Lung microvascular endothelial cell (primary cell): ENCODE measurements at regions not wholly inside any gene's neighbourhood (a gene's known extent, or its start where the extent isn't known, plus 50 kb on each side); places are given as distances from the start of the nearest gene placed in this dataset.

Source experiments
- DNase-seq, 2 donors: peaks; one replicate each; pipeline versions ENCODE4 v3.0.0 to v3.0.0-alpha.2; 2010; ENCODE audit warnings: low read depth in 2 of 2

- DNase-seq, result no peak
Observed at GRCh38 chr3:34285827-34286188, 487.4 kb downstream of the PDCD6IP start.

- no peak for DNase-seq
Observed at GRCh38 chr3:34292605-34293300, 494.3 kb downstream of the PDCD6IP start.

- DNase-seq, result no peak
Observed at GRCh38 chr3:34294240-34294639, 495.8 kb downstream of the PDCD6IP start.

GRCh38 chr3:34296796-34297195 is 498.4 kb downstream of the PDCD6IP start:
- DNase-seq, result no peak

- DNase-seq, result no peak
Observed at GRCh38 chr3:34298653-34299052, 500.2 kb downstream of the PDCD6IP start.

GRCh38 chr3:34300621-34301020 is 502.2 kb downstream of the PDCD6IP start:
- no peak for DNase-seq

- no peak for DNase-seq
Observed at GRCh38 chr3:34301313-34301712, 502.9 kb downstream of the PDCD6IP start.

GRCh38 chr3:34305266-34305665 is 506.8 kb downstream of the PDCD6IP start:
- no peak for DNase-seq

GRCh38 chr3:34312684-34313083 is 514.3 kb downstream of the PDCD6IP start:
- no peak for DNase-seq

GRCh38 chr3:34319881-34320280 is 521.5 kb downstream of the PDCD6IP start:
- DNase-seq, result no peak

- DNase-seq, result no peak
Observed at GRCh38 chr3:34323517-34323916, 525.1 kb downstream of the PDCD6IP start.

GRCh38 chr3:34346656-34347055 is 548.2 kb downstream of the PDCD6IP start:
- DNase-seq, result no peak

- no peak for DNase-seq
Observed at GRCh38 chr3:34351882-34352777, 553.7 kb downstream of the PDCD6IP start.

GRCh38 chr3:34352778-34353331 is 554.4 kb downstream of the PDCD6IP start:
- no peak for DNase-seq

GRCh38 chr3:34357461-34357860 is 559.0 kb downstream of the PDCD6IP start:
- DNase-seq, result no peak

- DNase-seq, result no peak
Observed at GRCh38 chr3:34359064-34359463, 560.6 kb downstream of the PDCD6IP start.

- no peak for DNase-seq
Observed at GRCh38 chr3:34360713-34361112, 562.3 kb downstream of the PDCD6IP start.

- DNase-seq, result no peak
Observed at GRCh38 chr3:34361921-34362320, 563.5 kb downstream of the PDCD6IP start.

- DNase-seq, result no peak
Observed at GRCh38 chr3:34362910-34363309, 564.5 kb downstream of the PDCD6IP start.

- DNase-seq, result no peak
Observed at GRCh38 chr3:34363881-34364280, 565.5 kb downstream of the PDCD6IP start.

- peak in 1 of 2 donors; percentile 8 for DNase-seq
Observed at GRCh38 chr3:34364335-34364734, 565.9 kb downstream of the PDCD6IP start.

GRCh38 chr3:34365231-34365630 is 566.8 kb downstream of the PDCD6IP start:
- DNase-seq, result no peak

- no peak for DNase-seq
Observed at GRCh38 chr3:34365771-34366170, 567.3 kb downstream of the PDCD6IP start.
